ENCODE measurements at regions not wholly inside any gene's neighbourhood (a gene's known extent, or its start where the extent isn't known, plus 50 kb on each side); places are given as distances from the start of the nearest gene placed in this dataset.

DNA sequence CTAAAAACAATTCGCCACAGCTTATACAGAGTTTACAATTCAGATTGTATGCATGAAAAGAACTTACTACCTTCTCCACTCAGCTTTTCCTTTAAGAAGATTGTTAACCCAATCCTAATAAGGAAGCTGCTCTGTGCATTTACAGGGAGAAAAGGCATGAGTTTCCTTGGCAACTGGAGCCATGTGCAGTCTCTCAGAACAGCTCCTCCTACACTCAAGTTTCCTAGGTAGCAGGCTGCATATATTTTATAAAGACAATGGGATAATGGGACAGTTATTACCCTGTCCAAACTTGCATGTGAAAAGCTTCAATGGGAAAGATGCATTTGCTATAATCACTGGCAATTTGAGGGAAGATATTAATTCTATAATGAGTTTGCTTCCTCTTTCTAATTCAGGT, 125.5 kb upstream of the TRPC4 start:
- DNase-seq (ENCODE audit: low spot score): peak; percentile 32
- H3K79me2 ChIP-seq (replicated peaks; ENCODE audit: insufficient read depth): no peaks in the 10 kb centered on the region
- H4K20me1 ChIP-seq (replicated peaks; ENCODE audit: insufficient read depth): no peaks in the 10 kb centered on the region
- Mint-ChIP-seq H3K27ac (no peak overlapping the region), H3K36me3 (ENCODE audit: low read depth) (no peaks in the 10 kb centered on the region), H3K4me3 (no peak overlapping the region), H3K4me1 (peaks cover 13% of the 10 kb centered on the region; the same call in 2 of the 3 replicates), H3K9me3 (no peaks in the 10 kb centered on the region), H3K27me3 (ENCODE audit: insufficient read depth, low read depth, poor library complexity) (no peaks in the 10 kb centered on the region)
- no peaks in the 10 kb centered on the region for H3K36me3 ChIP-seq (ENCODE audit: insufficient read depth)
- peak; percentile 46; the same call in 2 of the 3 replicates for ATAC-seq
- H3K9me2 ChIP-seq (ENCODE audit: insufficient read depth): peaks cover 3% of the 10 kb centered on the region; the same call in 1 of the 2 replicates
- no peaks in the 10 kb centered on the region for H3F3A ChIP-seq (replicated peaks; ENCODE audit: low read depth)
- H3K27me3 ChIP-seq (ENCODE audit: insufficient read depth): no peaks in the 10 kb centered on the region
- H2AFZ ChIP-seq: no peak overlapping the region
- H3K4me3 ChIP-seq: no peak overlapping the region
- peaks cover 10% of the 10 kb centered on the region; the same call in 1 of the 2 replicates for H3K4me1 ChIP-seq (ENCODE audit: insufficient read depth)
- no peak for TF ChIP-seq EZH2 (IDR thresholded peaks at IDR 0.05; ENCODE audit: low read depth, unreplicated experiment)
- TF ChIP-seq, protein P1, sequence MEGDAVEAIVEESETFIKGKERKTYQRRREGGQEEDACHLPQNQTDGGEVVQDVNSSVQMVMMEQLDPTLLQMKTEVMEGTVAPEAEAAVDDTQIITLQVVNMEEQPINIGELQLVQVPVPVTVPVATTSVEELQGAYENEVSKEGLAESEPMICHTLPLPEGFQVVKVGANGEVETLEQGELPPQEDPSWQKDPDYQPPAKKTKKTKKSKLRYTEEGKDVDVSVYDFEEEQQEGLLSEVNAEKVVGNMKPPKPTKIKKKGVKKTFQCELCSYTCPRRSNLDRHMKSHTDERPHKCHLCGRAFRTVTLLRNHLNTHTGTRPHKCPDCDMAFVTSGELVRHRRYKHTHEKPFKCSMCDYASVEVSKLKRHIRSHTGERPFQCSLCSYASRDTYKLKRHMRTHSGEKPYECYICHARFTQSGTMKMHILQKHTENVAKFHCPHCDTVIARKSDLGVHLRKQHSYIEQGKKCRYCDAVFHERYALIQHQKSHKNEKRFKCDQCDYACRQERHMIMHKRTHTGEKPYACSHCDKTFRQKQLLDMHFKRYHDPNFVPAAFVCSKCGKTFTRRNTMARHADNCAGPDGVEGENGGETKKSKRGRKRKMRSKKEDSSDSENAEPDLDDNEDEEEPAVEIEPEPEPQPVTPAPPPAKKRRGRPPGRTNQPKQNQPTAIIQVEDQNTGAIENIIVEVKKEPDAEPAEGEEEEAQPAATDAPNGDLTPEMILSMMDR (conservative IDR thresholded peaks at IDR 0.05; ENCODE audit: low read depth in 2 of 2): no peak
- no peak for TF ChIP-seq CREB1 (CRISPR knock-in tag; IDR thresholded peaks at IDR 0.05; ENCODE audit: low read depth)
- no peak for TF ChIP-seq ZNF331 (CRISPR knock-in tag; IDR thresholded peaks at IDR 0.05; ENCODE audit: low read depth)
- TF ChIP-seq ETS1 (IDR thresholded peaks at IDR 0.05): no peak
- no peak for TF ChIP-seq POLR2AphosphoS5 (IDR thresholded peaks at IDR 0.05; ENCODE audit: low read depth)
- no peak for TF ChIP-seq ZNF114 (CRISPR knock-in tag; IDR thresholded peaks at IDR 0.05)
- TF ChIP-seq, protein P2, sequence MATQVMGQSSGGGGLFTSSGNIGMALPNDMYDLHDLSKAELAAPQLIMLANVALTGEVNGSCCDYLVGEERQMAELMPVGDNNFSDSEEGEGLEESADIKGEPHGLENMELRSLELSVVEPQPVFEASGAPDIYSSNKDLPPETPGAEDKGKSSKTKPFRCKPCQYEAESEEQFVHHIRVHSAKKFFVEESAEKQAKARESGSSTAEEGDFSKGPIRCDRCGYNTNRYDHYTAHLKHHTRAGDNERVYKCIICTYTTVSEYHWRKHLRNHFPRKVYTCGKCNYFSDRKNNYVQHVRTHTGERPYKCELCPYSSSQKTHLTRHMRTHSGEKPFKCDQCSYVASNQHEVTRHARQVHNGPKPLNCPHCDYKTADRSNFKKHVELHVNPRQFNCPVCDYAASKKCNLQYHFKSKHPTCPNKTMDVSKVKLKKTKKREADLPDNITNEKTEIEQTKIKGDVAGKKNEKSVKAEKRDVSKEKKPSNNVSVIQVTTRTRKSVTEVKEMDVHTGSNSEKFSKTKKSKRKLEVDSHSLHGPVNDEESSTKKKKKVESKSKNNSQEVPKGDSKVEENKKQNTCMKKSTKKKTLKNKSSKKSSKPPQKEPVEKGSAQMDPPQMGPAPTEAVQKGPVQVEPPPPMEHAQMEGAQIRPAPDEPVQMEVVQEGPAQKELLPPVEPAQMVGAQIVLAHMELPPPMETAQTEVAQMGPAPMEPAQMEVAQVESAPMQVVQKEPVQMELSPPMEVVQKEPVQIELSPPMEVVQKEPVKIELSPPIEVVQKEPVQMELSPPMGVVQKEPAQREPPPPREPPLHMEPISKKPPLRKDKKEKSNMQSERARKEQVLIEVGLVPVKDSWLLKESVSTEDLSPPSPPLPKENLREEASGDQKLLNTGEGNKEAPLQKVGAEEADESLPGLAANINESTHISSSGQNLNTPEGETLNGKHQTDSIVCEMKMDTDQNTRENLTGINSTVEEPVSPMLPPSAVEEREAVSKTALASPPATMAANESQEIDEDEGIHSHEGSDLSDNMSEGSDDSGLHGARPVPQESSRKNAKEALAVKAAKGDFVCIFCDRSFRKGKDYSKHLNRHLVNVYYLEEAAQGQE (IDR thresholded peaks at IDR 0.05; ENCODE audit: unreplicated experiment): no peak
- H3K4me2 ChIP-seq: no peak overlapping the region
- no peak overlapping the region for H3K27ac ChIP-seq (ENCODE audit: low read depth)

GRCh38 chr13:37986811-37987210, 117.2 kb upstream of the TRPC4 start:
- H3K4me1 Mint-ChIP-seq: peaks cover 4% of the 10 kb centered on the region; the same call in 2 of the 3 replicates
- Histone ChIP-seq H3K36me3 (ENCODE audit: insufficient read depth) (no peaks in the 10 kb centered on the region), H3K27me3 (ENCODE audit: insufficient read depth) (no peaks in the 10 kb centered on the region)
- TF ChIP-seq ETS1 (IDR thresholded peaks at IDR 0.05) (no peak), ZNF331 (CRISPR knock-in tag; IDR thresholded peaks at IDR 0.05; ENCODE audit: low read depth) (no peak), JUNB (IDR thresholded peaks at IDR 0.05; ENCODE audit: unreplicated experiment) (no peak), ZNF114 (CRISPR knock-in tag; IDR thresholded peaks at IDR 0.05) (no peak), EZH2phosphoT487 (IDR thresholded peaks at IDR 0.05; ENCODE audit: unreplicated experiment) (no peak), POLR2AphosphoS5 (IDR thresholded peaks at IDR 0.05; ENCODE audit: low read depth) (no peak), EZH2 (IDR thresholded peaks at IDR 0.05; ENCODE audit: low read depth, unreplicated experiment) (no peak), NANOG (IDR thresholded peaks at IDR 0.05; ENCODE audit: borderline replicate concordance) (no peak), CREB1 (CRISPR knock-in tag; IDR thresholded peaks at IDR 0.05; ENCODE audit: low read depth) (no peak), STAT1 (IDR thresholded peaks at IDR 0.05; ENCODE audit: unreplicated experiment) (no peak)
- TF ChIP-seq, protein P2 (IDR thresholded peaks at IDR 0.05; ENCODE audit: unreplicated experiment): no peak

More at GRCh38 chr13:37986811-37987210, 117.2 kb upstream of the TRPC4 start:
- Histone ChIP-seq H3K9me2 (ENCODE audit: insufficient read depth) (peaks cover 3% of the 10 kb centered on the region; the same call in 1 of the 2 replicates), H3K79me2 (replicated peaks; ENCODE audit: insufficient read depth) (no peaks in the 10 kb centered on the region), H3F3A (replicated peaks; ENCODE audit: low read depth) (no peaks in the 10 kb centered on the region), H3K4me3 (no peak overlapping the region), H4K20me1 (replicated peaks; ENCODE audit: insufficient read depth) (no peaks in the 10 kb centered on the region), H3K4me1 (ENCODE audit: insufficient read depth) (no peaks in the 10 kb centered on the region), H2AFZ (no peak overlapping the region), H3K4me2 (no peak overlapping the region), H3K27ac (ENCODE audit: low read depth) (no peak overlapping the region)
- H3K27ac Mint-ChIP-seq: no peak overlapping the region
- no peak for ATAC-seq
- H3K9me3 Mint-ChIP-seq: no peaks in the 10 kb centered on the region
- H3K36me3 Mint-ChIP-seq (ENCODE audit: low read depth): no peaks in the 10 kb centered on the region
- no peaks in the 10 kb centered on the region for H3K27me3 Mint-ChIP-seq (ENCODE audit: insufficient read depth, low read depth, poor library complexity)
- DNase-seq (ENCODE audit: low spot score): no peak
- no peak overlapping the region for H3K4me3 Mint-ChIP-seq
